Right cardiac atrium (tissue), 5 donors: ENCODE measurements at regions not wholly inside any gene's neighbourhood (a gene's known extent, or its start where the extent isn't known, plus 50 kb on each side); places are given as distances from the start of the nearest gene placed in this dataset.
"Not testable (repeated sequence)": the region's sequence is repeated elsewhere in the genome, so short reads cannot be mapped to it uniquely, and the experiment has no call there.

ENCODE experiments used
- ATAC-seq, 2 donors: fragments of 200-7000 bp; cut with Tn5 transposase; one replicate each; pipeline versions ENCODE4 v1.8.0 to v1.9.1; 2020; ENCODE audit warnings: moderate library complexity in 2 of 2, mild to moderate bottlenecking in 1 of 2
- DNase-seq, 3 donors: peaks; one replicate each; pipeline ENCODE4 v3.0.0-alpha.2; 2020
- H3K27ac ChIP-seq: one replicate; pipeline ENCODE4 v1.5.1; 2013; ENCODE audit warnings: mild to moderate bottlenecking, low read length, control low read depth, moderate library complexity
- H3K27me3 ChIP-seq: one replicate; pipeline ENCODE4 v1.6.1; 2013; ENCODE audit not compliant: control insufficient read depth, insufficient read depth
- H3K4me1 ChIP-seq: one replicate; pipeline ENCODE4 v1.6.1; 2013; ENCODE audit warnings: low read length; ENCODE audit not compliant: control insufficient read depth, insufficient read depth
- H3K4me3 ChIP-seq: one replicate; pipeline ENCODE4 v1.5.1; 2013; ENCODE audit warnings: low read length, control low read depth
- H3K9me3 ChIP-seq: one replicate; pipeline ENCODE4 v1.6.1; 2013; ENCODE audit warnings: low read length; ENCODE audit not compliant: control insufficient read depth
- WGBS: extraction: QIAGEN DNeasy Blood & Tissue Kit; methylation state at CpG from one replicate; pipeline ENCODE4 v1.1.7; 2013; 5-methylcytosine and 5-hydroxymethylcytosine counted together
- intact Hi-C, 4 donors: fragments of 100-400 bp; cut with DNase I; formaldehyde crosslinking; loops; one replicate each; pipeline versions ENCODE4 v1.11.0 to v1.14.0; 2022 to 2023
- donor health status: healthy with polysubstance abuse.
- donor health status: DM: no; HTN: yes; CAD: no.
- donor health status: DM: no; HTN: no; CAD: no.
- donor health status: DM: no; HTN: yes; CAD: no; lungs with severe emphysema.
- donor health status: DM: yes; HTN: yes; CAD: no.

GRCh38 chr9:65404232-65405006 lies 119.4 kb upstream of the FOXD4L5 start:
- WGBS: 64% methylated on average over 11 of the region's 11 CpGs
- intact Hi-C loops: no loop called here
- DNase-seq (peak in 1 of 3 donors; percentile 31), ATAC-seq (no peak)
- Histone ChIP-seq H3K4me1 (no peaks in the 10 kb centered on the region), H3K9me3 (no peaks in the 10 kb centered on the region), H3K4me3 (no peak overlapping the region), H3K27ac (no peak overlapping the region), H3K27me3 (no peaks in the 10 kb centered on the region)

GRCh38 chr9:65403721-65404120 lies 118.7 kb upstream of the FOXD4L5 start:
- Histone ChIP-seq H3K27me3 (no peaks in the 10 kb centered on the region), H3K27ac (no peak overlapping the region), H3K4me1 (no peaks in the 10 kb centered on the region), H3K4me3 (no peak overlapping the region), H3K9me3 (no peaks in the 10 kb centered on the region)
- intact Hi-C loops: no loop called here
- WGBS: 81% methylated on average over 10 of the region's 10 CpGs
- ATAC-seq: peak in 1 of 2 donors; percentile 31
- peak in 1 of 3 donors; percentile 28 for DNase-seq

GRCh38 chr9:65403072-65403471 lies 118.1 kb upstream of the FOXD4L5 start:
- H3K9me3 ChIP-seq, H3K4me1 ChIP-seq, H3K27ac ChIP-seq, ATAC-seq, H3K27me3 ChIP-seq, intact Hi-C loops, H3K4me3 ChIP-seq: not testable (repeated sequence)
- 80% methylated on average over 11 of the region's 11 CpGs for WGBS
- DNase-seq: peak in 1 of 3 donors; percentile 24

GRCh38 chr9:65402206-65402870 lies 117.3 kb upstream of the FOXD4L5 start:
- WGBS: 83% methylated on average over 18 of the region's 18 CpGs
- intact Hi-C loops, H3K4me1 ChIP-seq, ATAC-seq, H3K4me3 ChIP-seq, H3K9me3 ChIP-seq, H3K27ac ChIP-seq, H3K27me3 ChIP-seq, DNase-seq: not testable (repeated sequence)

- WGBS: 75% methylated on average over 9 of the region's 9 CpGs
- H3K9me3 ChIP-seq, H3K4me3 ChIP-seq, DNase-seq, ATAC-seq, intact Hi-C loops, H3K27me3 ChIP-seq, H3K4me1 ChIP-seq, H3K27ac ChIP-seq: not testable (repeated sequence)
Observed at GRCh38 chr9:65401456-65402045, 116.5 kb upstream of the FOXD4L5 start.

- Histone ChIP-seq H3K27me3 (no peaks in the 10 kb centered on the region), H3K4me1 (no peaks in the 10 kb centered on the region), H3K4me3 (no peak overlapping the region), H3K9me3 (no peaks in the 10 kb centered on the region), H3K27ac (no peak overlapping the region)
- WGBS: 80% methylated on average over 9 of the region's 9 CpGs
- intact Hi-C loops: no loop called here
- no peak for DNase-seq
- no peak for ATAC-seq
Observed at GRCh38 chr9:65400886-65401285, 115.9 kb upstream of the FOXD4L5 start.

- H3K4me3 ChIP-seq, ATAC-seq, H3K27me3 ChIP-seq, intact Hi-C loops, H3K4me1 ChIP-seq, H3K9me3 ChIP-seq, H3K27ac ChIP-seq: not testable (repeated sequence)
- WGBS: 86% methylated on average over 28 of the region's 42 CpGs
- DNase-seq: peak in 1 of 3 donors; percentile 29
Observed at GRCh38 chr9:65397763-65398719, 113.0 kb upstream of the FOXD4L5 start.

- H3K4me3 ChIP-seq, ATAC-seq, H3K27me3 ChIP-seq, H3K4me1 ChIP-seq, DNase-seq, H3K27ac ChIP-seq, intact Hi-C loops, H3K9me3 ChIP-seq: not testable (repeated sequence)
- WGBS: 86% methylated on average over 20 of the region's 20 CpGs
Observed at GRCh38 chr9:65397226-65397625, 112.2 kb upstream of the FOXD4L5 start.

- ATAC-seq, intact Hi-C loops, DNase-seq, H3K27ac ChIP-seq, H3K4me3 ChIP-seq, H3K27me3 ChIP-seq, H3K4me1 ChIP-seq, H3K9me3 ChIP-seq: not testable (repeated sequence)
- WGBS: 71% methylated on average over 10 of the region's 10 CpGs
Observed at GRCh38 chr9:65396601-65397000, 111.6 kb upstream of the FOXD4L5 start.

- H3K27me3 ChIP-seq, ATAC-seq, DNase-seq, H3K9me3 ChIP-seq, intact Hi-C loops, H3K27ac ChIP-seq, H3K4me1 ChIP-seq, H3K4me3 ChIP-seq: not testable (repeated sequence)
- 82% methylated on average over 12 of the region's 15 CpGs for WGBS
Observed at GRCh38 chr9:65395789-65396188, 110.8 kb upstream of the FOXD4L5 start.
